ENCODE measurements at regions not wholly inside any gene's neighbourhood (a gene's known extent, or its start where the extent isn't known, plus 50 kb on each side); places are given as distances from the start of the nearest gene placed in this dataset.

- TF ChIP-seq CTCF (IDR thresholded peaks at IDR 0.05) (no peak), POLR2A (IDR thresholded peaks at IDR 0.05) (no peak)
Observed at GRCh38 chr3:39590806-39591205, 123.3 kb downstream of the MOBP start.
